ENCODE measurements at regions not wholly inside any gene's neighbourhood (a gene's known extent, or its start where the extent isn't known, plus 50 kb on each side); places are given as distances from the start of the nearest gene placed in this dataset.

DNA sequence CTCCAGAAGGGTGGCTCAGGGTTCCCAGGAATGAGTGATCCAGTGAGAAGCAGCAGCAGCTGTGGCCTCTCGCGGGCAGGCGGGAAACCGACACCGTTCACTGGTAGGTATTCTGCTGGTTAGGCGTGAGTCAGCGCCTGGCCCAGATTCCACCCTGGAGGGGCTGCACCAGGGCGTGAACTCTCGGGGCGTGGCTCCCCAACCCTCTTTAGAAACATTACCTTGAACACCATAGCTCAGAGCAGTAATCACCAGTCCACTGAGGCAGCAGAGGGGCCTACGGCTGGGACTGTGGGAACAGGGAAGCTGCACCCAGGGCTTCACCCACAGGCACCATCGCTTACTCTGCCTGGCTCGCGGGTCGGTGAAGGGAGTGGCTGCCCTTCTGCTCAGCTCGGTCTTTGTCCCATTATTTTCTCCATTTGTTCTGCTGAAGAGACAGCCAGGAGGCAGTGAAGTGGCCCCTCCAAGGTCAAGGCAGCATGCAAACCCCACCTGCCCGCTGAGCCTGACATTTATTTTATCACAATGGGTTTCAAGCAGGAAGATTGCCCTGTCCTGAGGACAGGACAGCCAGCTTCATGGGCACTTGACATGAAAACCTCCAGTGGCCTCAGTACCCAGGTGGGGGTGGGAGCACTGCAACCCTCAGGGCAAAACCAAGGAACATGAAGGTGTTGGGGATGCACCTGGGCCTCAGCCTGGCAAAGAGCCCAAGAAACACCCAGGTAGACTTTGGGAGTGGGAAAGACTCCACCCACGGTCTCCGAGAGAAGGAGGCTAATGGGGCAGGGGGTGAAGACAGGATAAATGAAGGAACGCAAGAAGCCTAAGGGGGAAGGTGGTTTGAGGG lies 51.0 kb upstream of the CD93 start (continued):
- TF ChIP-seq, protein P1, sequence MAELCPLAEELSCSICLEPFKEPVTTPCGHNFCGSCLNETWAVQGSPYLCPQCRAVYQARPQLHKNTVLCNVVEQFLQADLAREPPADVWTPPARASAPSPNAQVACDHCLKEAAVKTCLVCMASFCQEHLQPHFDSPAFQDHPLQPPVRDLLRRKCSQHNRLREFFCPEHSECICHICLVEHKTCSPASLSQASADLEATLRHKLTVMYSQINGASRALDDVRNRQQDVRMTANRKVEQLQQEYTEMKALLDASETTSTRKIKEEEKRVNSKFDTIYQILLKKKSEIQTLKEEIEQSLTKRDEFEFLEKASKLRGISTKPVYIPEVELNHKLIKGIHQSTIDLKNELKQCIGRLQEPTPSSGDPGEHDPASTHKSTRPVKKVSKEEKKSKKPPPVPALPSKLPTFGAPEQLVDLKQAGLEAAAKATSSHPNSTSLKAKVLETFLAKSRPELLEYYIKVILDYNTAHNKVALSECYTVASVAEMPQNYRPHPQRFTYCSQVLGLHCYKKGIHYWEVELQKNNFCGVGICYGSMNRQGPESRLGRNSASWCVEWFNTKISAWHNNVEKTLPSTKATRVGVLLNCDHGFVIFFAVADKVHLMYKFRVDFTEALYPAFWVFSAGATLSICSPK (IDR thresholded peaks at IDR 0.05; ENCODE audit: borderline replicate concordance): no peak
- TF ChIP-seq SNRNP70 (optimal IDR thresholded peaks at IDR 0.05; ENCODE audit: low read depth, low read length) (no peak), LEF1 (IDR thresholded peaks at IDR 0.05) (no peak), MNT (conservative IDR thresholded peaks at IDR 0.05) (no peak; a peak in 1 of 4 replicates), BCOR (IDR thresholded peaks at IDR 0.05) (no peak), IRF2 (CRISPR knock-in tag; IDR thresholded peaks at IDR 0.05) (no peak), AFF1 (IDR thresholded peaks at IDR 0.05; ENCODE audit: low read depth in 1 of 2, partially characterized antibody in 2 of 2) (no peak), BRF1 (IDR thresholded peaks at IDR 0.05; ENCODE audit: borderline replicate concordance, extremely low read depth, insufficient read length) (no peak), PURB (CRISPR knock-in tag; IDR thresholded peaks at IDR 0.05; ENCODE audit: low read depth) (no peak), BRF2 (IDR thresholded peaks at IDR 0.05; ENCODE audit: borderline replicate concordance, insufficient read depth, insufficient read length) (no peak), NFXL1 (CRISPR knock-in tag; IDR thresholded peaks at IDR 0.05) (no peak), FOXK2 (conservative IDR thresholded peaks at IDR 0.05 in 1 of 2, IDR thresholded peaks at IDR 0.05 in 1 of 2; ENCODE audit: low read depth in 2 of 2) (no peak)
- TF ChIP-seq, protein P2, sequence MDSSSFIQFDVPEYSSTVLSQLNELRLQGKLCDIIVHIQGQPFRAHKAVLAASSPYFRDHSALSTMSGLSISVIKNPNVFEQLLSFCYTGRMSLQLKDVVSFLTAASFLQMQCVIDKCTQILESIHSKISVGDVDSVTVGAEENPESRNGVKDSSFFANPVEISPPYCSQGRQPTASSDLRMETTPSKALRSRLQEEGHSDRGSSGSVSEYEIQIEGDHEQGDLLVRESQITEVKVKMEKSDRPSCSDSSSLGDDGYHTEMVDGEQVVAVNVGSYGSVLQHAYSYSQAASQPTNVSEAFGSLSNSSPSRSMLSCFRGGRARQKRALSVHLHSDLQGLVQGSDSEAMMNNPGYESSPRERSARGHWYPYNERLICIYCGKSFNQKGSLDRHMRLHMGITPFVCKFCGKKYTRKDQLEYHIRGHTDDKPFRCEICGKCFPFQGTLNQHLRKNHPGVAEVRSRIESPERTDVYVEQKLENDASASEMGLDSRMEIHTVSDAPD (CRISPR knock-in tag; IDR thresholded peaks at IDR 0.05): no peak; the same call in 1 of the 2 replicates
- TF ChIP-seq, protein P3, sequence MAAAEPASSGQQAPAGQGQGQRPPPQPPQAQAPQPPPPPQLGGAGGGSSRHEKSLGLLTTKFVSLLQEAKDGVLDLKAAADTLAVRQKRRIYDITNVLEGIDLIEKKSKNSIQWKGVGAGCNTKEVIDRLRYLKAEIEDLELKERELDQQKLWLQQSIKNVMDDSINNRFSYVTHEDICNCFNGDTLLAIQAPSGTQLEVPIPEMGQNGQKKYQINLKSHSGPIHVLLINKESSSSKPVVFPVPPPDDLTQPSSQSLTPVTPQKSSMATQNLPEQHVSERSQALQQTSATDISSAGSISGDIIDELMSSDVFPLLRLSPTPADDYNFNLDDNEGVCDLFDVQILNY (CRISPR knock-in tag; IDR thresholded peaks at IDR 0.05): no peak
